MCF 10A (cell line): ENCODE measurements at regions not wholly inside any gene's neighbourhood (a gene's known extent, or its start where the extent isn't known, plus 50 kb on each side); places are given as distances from the start of the nearest gene placed in this dataset.

Experiments used
- BruUV-seq: library from RNA; stranded (reverse); fragments of 400-500 nt; replicated peaks from 2 replicates; lab custom pipeline; 2021; lab: Mats Ljungman, UMichigan
- CTCF ChIA-PET: fragments of 300-600 bp; sonication (Branson Sonifier 250); formaldehyde crosslinking; extraction: SDS; loops from one replicate; lab custom pipeline; 2021; ENCODE audit warnings: antibody characterized with exemption, inconsistent platforms; lab: Yijun Ruan, JAX
- POLR2A ChIA-PET: fragments of 300-600, 350-650 bp; sonication (Branson Sonifier 250); formaldehyde crosslinking; extraction: SDS; loops from one replicate; lab custom pipeline; 2020; ENCODE audit warnings: antibody characterized with exemption, inconsistent platforms; lab: Yijun Ruan, JAX
- DNase-seq: peaks from one replicate; pipeline ENCODE4 v3.0.0-alpha.2; 2018; ENCODE audit not compliant: unreplicated experiment
- H3K27ac Mint-ChIP-seq: one replicate; pipeline ENCODE4 v1.8.0; 2022; ENCODE audit warnings: mild to moderate bottlenecking, low read depth, mixed read lengths; ENCODE audit not compliant: unreplicated experiment
- H3K27me3 Mint-ChIP-seq: one replicate; pipeline ENCODE4 v1.8.0; 2022; ENCODE audit warnings: mixed read lengths; ENCODE audit not compliant: insufficient read depth, unreplicated experiment
- H3K36me3 Mint-ChIP-seq: one replicate; pipeline ENCODE4 v1.8.0; 2022; ENCODE audit warnings: mild to moderate bottlenecking, moderate library complexity, mixed read lengths; ENCODE audit not compliant: insufficient read depth, unreplicated experiment
- H3K4me1 Mint-ChIP-seq: one replicate; pipeline ENCODE4 v1.8.0; 2022; ENCODE audit warnings: mixed read lengths; ENCODE audit not compliant: insufficient read depth, unreplicated experiment
- H3K4me3 Mint-ChIP-seq: one replicate; pipeline ENCODE4 v1.8.0; 2022; ENCODE audit warnings: mild to moderate bottlenecking, moderate library complexity, mixed read lengths; ENCODE audit not compliant: unreplicated experiment
- H3K9me3 Mint-ChIP-seq: one replicate; pipeline ENCODE4 v1.8.0; 2022; ENCODE audit warnings: mixed read lengths; ENCODE audit not compliant: unreplicated experiment
- intact Hi-C: fragments of 100-400 bp; cut with micrococcal nuclease; formaldehyde crosslinking; loops from 2 replicates; pipeline ENCODE4 v1.14.1; 2022
- TF ChIP-seq, protein P1 (sequence below): fragments of 200-600 bp; IDR thresholded peaks from one replicate; pipeline ENCODE4 v1.8.0; 2022; ENCODE audit warnings: antibody characterized with exemption, mild to moderate bottlenecking; ENCODE audit not compliant: unreplicated experiment

DNA sequence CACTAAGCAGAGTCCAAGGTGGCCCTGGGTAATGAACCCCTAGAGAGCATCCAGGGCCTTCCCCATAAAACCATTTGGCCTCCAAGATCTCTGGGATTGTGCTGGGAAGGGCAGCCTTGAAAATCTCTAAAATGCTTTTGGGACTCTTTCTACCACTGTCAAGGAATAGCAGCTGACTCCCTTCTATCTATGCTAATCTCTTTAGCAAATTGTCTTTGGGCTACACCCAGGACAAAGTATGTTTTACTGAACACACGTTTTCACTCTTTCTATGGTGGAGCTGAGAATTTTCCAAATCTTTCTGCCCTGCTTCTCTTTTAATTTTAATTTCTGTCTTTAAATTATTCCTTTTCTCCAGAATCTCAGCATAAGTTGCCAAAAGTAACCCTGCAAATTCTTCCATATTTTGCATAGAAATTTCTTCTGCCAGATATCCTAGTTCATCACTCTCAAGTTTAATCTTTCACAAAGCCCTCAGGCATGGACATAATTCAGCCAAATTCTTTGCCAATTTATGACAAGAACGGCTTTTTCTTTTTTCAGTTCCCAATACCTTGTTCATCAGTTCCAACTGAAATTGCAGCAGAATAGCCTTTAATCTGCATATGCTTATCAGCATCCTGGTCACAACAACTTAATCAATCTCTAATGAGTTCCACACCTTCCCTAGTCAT is 687.0 kb upstream of the ADGRL4 start:
- Mint-ChIP-seq H3K9me3 (no peaks in the 10 kb centered on the region), H3K27ac (no peak overlapping the region), H3K4me1 (no peaks in the 10 kb centered on the region), H3K27me3 (no peaks in the 10 kb centered on the region), H3K4me3 (no peak overlapping the region), H3K36me3 (no peaks in the 10 kb centered on the region)
- no peak for DNase-seq
- no TSS peak for BruUV-seq
- intact Hi-C loops = no loop called here
- POLR2A ChIA-PET = no interaction called here
- TF ChIP-seq, protein P1, sequence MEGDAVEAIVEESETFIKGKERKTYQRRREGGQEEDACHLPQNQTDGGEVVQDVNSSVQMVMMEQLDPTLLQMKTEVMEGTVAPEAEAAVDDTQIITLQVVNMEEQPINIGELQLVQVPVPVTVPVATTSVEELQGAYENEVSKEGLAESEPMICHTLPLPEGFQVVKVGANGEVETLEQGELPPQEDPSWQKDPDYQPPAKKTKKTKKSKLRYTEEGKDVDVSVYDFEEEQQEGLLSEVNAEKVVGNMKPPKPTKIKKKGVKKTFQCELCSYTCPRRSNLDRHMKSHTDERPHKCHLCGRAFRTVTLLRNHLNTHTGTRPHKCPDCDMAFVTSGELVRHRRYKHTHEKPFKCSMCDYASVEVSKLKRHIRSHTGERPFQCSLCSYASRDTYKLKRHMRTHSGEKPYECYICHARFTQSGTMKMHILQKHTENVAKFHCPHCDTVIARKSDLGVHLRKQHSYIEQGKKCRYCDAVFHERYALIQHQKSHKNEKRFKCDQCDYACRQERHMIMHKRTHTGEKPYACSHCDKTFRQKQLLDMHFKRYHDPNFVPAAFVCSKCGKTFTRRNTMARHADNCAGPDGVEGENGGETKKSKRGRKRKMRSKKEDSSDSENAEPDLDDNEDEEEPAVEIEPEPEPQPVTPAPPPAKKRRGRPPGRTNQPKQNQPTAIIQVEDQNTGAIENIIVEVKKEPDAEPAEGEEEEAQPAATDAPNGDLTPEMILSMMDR = no peak
- CTCF ChIA-PET = no interaction called here

DNA sequence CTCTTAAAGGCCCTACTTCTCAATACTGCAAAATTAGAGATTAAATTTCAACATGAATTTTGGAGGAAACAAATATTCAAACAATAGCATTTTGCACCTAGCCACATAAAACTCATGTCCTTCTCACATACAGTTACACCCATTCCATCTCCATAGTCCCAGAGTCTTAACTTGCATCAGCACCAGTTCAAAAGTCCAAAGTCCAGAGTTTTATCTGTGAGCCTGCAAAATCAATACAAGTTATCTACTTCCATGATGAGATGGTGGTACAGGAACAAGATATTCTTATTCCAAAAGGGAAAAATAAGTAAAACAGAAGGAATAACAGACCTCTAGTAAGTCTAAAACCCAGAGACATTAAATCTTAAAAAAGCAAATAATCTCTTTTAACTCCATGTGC is 686.0 kb upstream of the ADGRL4 start:
- peaks cover under 1% of the 10 kb centered on the region for H3K9me3 Mint-ChIP-seq
- H3K27me3 Mint-ChIP-seq = no peaks in the 10 kb centered on the region
- no TSS peak for BruUV-seq
- H3K36me3 Mint-ChIP-seq = no peaks in the 10 kb centered on the region
- TF ChIP-seq, protein P1 = no peak
- H3K27ac Mint-ChIP-seq = no peak overlapping the region
- intact Hi-C loops = no loop called here
- CTCF ChIA-PET = no interaction called here
- DNase-seq = no peak
- H3K4me1 Mint-ChIP-seq = no peaks in the 10 kb centered on the region
- POLR2A ChIA-PET = no interaction called here
- H3K4me3 Mint-ChIP-seq = no peak overlapping the region

DNA sequence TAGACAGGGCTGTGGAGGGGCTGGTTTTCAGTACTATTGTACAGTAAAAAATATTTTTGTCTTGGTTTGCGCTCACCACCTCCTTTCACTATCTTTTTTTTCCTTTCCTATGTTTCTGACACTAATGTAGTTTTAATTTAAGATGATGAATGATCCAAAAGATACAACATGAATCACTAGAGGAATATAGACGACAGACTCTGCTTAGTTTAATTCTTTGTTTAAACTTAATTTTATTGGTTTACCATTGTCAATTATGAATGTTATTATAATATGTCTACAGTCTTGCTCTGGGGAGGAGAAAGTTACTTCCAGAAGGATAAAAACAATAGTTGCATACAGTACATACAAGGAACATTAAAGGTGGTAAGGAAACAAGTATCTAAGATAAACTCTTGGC is 682.4 kb upstream of the ADGRL4 start:
- Mint-ChIP-seq H3K27ac (no peak overlapping the region), H3K4me1 (no peaks in the 10 kb centered on the region), H3K9me3 (peaks cover 14% of the 10 kb centered on the region), H3K4me3 (no peak overlapping the region), H3K36me3 (no peaks in the 10 kb centered on the region), H3K27me3 (no peaks in the 10 kb centered on the region)
- no TSS peak for BruUV-seq
- intact Hi-C loops = no loop called here
- TF ChIP-seq, protein P1 = no peak
- ChIA-PET POLR2A (no interaction called here), CTCF (no interaction called here)
- no peak for DNase-seq

DNA sequence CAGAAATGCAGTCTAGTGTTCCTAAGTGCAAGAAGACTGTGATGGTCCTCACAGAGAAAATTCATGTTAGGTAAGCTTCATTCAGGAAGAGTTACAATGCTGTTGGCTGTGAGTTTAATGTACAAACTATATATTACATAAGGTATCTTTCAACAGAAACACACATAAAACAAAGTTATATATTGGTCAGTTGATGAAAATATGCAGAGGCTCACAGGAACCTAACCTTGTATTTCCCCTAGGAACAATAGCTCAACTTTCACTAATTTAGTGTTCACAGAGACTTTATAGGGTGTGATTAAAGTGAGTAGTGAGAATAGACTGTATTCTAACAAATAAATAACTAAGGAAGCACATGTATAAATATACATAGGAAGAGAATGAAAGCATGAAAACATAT is 676.9 kb upstream of the ADGRL4 start:
- H3K36me3 Mint-ChIP-seq = no peaks in the 10 kb centered on the region
- ChIA-PET POLR2A (interaction anchor here (0.6 to 0.8 kb wide), 2 partner anchors 24 to 26 kb away, joined by 3 to 4 read pairs; no protein-coding TSS in a partner anchor), CTCF (no interaction called here)
- no peaks in the 10 kb centered on the region for H3K4me1 Mint-ChIP-seq
- H3K27me3 Mint-ChIP-seq = no peaks in the 10 kb centered on the region
- DNase-seq = no peak
- TF ChIP-seq, protein P1 = no peak
- intact Hi-C loops = no loop called here
- peaks cover 14% of the 10 kb centered on the region for H3K9me3 Mint-ChIP-seq
- H3K27ac Mint-ChIP-seq = no peak overlapping the region
- BruUV-seq = no TSS peak
- H3K4me3 Mint-ChIP-seq = no peak overlapping the region
